Left lung (tissue), 4 donors: ENCODE measurements at regions not wholly inside any gene's neighbourhood (a gene's known extent, or its start where the extent isn't known, plus 50 kb on each side); places are given as distances from the start of the nearest gene placed in this dataset.
"Not testable (repeated sequence)": the region's sequence is repeated elsewhere in the genome, so short reads cannot be mapped to it uniquely, and the experiment has no call there.

Experiments used
- ATAC-seq: fragments of 200-7000 bp; cut with Tn5 transposase; one replicate; pipeline ENCODE4 v1.9.1; 2020; ENCODE audit warnings: moderate library complexity
- DNase-seq, 4 donors: peaks; one replicate each; pipeline ENCODE4 v3.0.0-alpha.2; 2013 to 2020
- H3K27ac ChIP-seq, 2 donors: fragments of 200-600 bp; sonication (generic) in 1 of 2; one replicate each; pipeline versions ENCODE4 v1.5.0 to v1.8.0; 2020 to 2021
- H3K27me3 ChIP-seq, 2 donors: fragments of 200-600 bp; sonication (generic) in 1 of 2; one replicate each; pipeline versions ENCODE4 v1.5.0 to v1.8.0; 2020 to 2021
- H3K36me3 ChIP-seq, 2 donors: fragments of 200-600 bp; sonication (generic) in 1 of 2; one replicate each; pipeline versions ENCODE4 v1.5.0 to v1.8.0; 2020 to 2021
- H3K4me1 ChIP-seq, 2 donors: fragments of 200-600 bp; one replicate each; pipeline ENCODE4 v1.8.0; 2021
- H3K4me3 ChIP-seq, 2 donors: fragments of 200-600 bp; sonication (generic) in 1 of 2; one replicate each; pipeline versions ENCODE4 v1.5.0 to v1.8.0; 2020 to 2021; ENCODE audit warnings: mild to moderate bottlenecking in 1 of 2
- H3K9me3 ChIP-seq, 2 donors: fragments of 200-600 bp; sonication (generic) in 1 of 2; one replicate each; pipeline versions ENCODE4 v1.5.0 to v1.8.0; 2020 to 2021
- intact Hi-C, 2 donors: fragments of 100-400 bp; cut with DNase I; formaldehyde crosslinking; loops; one replicate each; pipeline versions ENCODE4 v1.11.2 to v1.14.2; 2022
- TF ChIP-seq, protein P1 (sequence below), 2 donors: fragments of 200-600 bp; sonication (generic) in 1 of 2; IDR thresholded peaks; one replicate each; pipeline versions ENCODE4 v1.5.0 to v1.8.0; 2021; ENCODE audit warnings: antibody characterized with exemption in 2 of 2
- donor health status: DM: no; HTN: yes; CAD: no.
- donor health status: DM: no; HTN: no; CAD: no.

DNA sequence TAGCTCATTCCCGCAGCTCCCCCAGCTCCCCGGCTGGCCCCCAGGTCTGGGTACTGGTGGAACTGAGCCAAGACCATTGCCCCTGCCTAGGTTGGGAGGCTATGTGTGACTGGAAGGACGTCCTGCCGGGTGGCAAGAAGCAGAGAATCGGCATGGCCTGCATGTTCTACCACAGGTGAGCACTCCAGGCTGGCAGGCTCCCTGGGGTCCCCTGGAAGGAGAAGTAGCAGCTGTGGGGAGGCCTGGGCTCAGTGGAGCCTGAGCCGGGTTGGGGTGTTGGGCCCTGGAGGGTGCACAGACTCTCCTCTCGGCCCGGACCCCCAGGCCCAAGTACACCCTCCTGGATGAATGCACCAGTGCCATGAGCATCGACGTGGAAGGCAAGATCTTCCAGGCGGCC lies 202.6 kb downstream of the CCT8L2 start:
- H3K9me3 ChIP-seq, H3K4me3 ChIP-seq, H3K36me3 ChIP-seq, H3K4me1 ChIP-seq, H3K27ac ChIP-seq, intact Hi-C loops, ATAC-seq: not testable (repeated sequence)
- peaks cover 0 to 33% of the 10 kb centered on the region in 2 donors for H3K27me3 ChIP-seq
- peak in 1 of 4 donors; percentile 58 for DNase-seq

DNA sequence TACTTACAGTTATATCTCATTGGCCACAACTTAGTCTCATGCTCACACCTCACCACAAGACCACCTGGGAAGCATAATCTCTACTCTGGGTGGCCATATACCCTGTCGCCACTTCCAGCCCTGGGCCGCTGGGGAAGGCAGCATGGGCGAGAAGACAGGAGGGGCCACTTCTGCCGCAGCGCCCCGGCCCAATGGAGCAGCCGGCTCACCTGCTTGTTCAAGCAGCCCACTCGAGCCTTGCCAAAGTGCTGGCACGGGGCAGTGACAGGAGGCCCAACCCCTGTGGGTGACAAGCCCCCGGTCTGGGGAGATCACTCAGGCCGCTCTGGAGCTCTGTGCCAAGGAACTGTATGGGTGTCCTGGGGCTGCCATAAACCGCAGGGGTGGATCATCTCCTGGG lies 203.4 kb downstream of the CCT8L2 start:
- H3K4me3 ChIP-seq, H3K9me3 ChIP-seq, H3K4me1 ChIP-seq, H3K27ac ChIP-seq, intact Hi-C loops, H3K36me3 ChIP-seq, ATAC-seq: not testable (repeated sequence)
- H3K27me3 ChIP-seq = peaks cover 0 to 33% of the 10 kb centered on the region in 2 donors
- DNase-seq = peak in 1 of 4 donors; percentile 47

DNA sequence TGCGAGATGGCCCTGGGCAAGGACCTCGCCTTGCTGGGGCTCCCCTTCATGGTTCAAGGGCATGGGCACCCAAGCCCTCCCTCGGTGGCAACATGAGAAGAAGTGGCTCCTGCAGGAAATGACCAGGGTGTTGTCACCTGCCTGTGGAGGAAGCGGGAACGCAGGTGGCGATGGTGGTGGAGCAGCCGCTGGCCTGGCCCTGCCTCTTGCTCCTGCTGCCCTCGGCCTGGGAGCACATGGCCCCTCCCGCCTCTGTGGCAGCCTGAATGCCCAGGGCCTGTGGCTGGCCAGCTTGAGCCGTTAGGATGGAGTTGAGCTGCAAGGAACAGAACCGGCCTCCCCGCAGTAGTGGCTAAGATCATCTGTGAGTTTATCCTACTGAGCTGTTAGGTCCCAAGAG lies 204.0 kb downstream of the CCT8L2 start:
- H3K4me1 ChIP-seq, ATAC-seq, intact Hi-C loops, H3K4me3 ChIP-seq, H3K27ac ChIP-seq, H3K9me3 ChIP-seq, H3K36me3 ChIP-seq: not testable (repeated sequence)
- peaks cover 0 to 33% of the 10 kb centered on the region in 2 donors for H3K27me3 ChIP-seq
- peak in 1 of 4 donors; percentile 65 for DNase-seq

DNA sequence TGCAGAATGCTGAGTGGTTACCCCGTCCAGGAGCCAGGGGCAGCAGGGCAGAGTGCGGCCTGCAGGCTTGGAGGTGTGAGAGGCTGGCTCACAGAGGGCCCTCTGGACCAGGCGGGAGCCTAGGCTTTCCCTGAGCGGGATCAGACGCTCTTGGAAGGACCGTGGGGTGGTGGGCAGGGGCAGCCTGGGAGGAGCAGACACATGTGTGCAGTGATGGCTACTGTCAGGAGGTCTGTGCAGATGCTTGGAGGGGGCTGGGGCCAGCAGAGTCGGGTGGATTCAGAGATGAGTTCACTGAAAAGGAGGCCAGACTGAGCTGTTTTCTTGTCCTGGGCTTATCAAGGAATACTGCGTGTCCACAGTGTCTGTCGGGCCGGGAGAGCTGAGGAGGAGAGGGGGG lies 204.5 kb downstream of the CCT8L2 start:
- DNase-seq = peak in 1 of 4 donors; percentile 53
- peaks cover 0 to 33% of the 10 kb centered on the region in 2 donors for H3K27me3 ChIP-seq
- intact Hi-C loops, ATAC-seq, H3K4me1 ChIP-seq, H3K27ac ChIP-seq, H3K9me3 ChIP-seq, H3K4me3 ChIP-seq, H3K36me3 ChIP-seq: not testable (repeated sequence)

DNA sequence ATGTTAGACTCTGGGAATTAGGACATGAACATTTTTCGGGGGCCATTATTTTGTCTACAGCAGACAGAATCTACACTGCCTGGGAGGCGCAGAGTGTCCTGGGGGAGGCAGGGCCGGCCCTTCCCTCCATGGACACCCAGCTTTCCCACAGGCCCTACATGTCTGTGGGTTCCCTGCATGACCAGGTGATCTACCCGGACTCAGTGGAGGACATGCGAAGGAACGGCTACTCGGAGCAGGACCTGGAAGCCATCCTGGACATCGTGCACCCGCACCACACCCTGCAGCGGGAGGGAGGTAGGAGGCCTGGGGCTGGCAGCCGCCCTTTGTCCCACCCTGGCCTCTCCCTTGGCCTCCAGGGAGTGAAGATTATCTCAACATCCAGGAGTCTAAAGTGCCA lies 205.1 kb downstream of the CCT8L2 start:
- intact Hi-C loops, DNase-seq, H3K36me3 ChIP-seq: not testable (repeated sequence)

GRCh38 chr22:16387088-16387487 lies 205.5 kb downstream of the CCT8L2 start:
- peak in 1 of 4 donors; percentile 57 for DNase-seq
- ATAC-seq = no peak
- intact Hi-C loops = no loop called here
- H3K27ac ChIP-seq = no peak overlapping the region
- peaks cover 0 to 4% of the 10 kb centered on the region in 2 donors for H3K9me3 ChIP-seq
- H3K4me1 ChIP-seq = no peaks in the 10 kb centered on the region
- no peak overlapping the region for H3K4me3 ChIP-seq
- H3K27me3 ChIP-seq = peaks cover 0 to 33% of the 10 kb centered on the region in 2 donors
- TF ChIP-seq, protein P1, sequence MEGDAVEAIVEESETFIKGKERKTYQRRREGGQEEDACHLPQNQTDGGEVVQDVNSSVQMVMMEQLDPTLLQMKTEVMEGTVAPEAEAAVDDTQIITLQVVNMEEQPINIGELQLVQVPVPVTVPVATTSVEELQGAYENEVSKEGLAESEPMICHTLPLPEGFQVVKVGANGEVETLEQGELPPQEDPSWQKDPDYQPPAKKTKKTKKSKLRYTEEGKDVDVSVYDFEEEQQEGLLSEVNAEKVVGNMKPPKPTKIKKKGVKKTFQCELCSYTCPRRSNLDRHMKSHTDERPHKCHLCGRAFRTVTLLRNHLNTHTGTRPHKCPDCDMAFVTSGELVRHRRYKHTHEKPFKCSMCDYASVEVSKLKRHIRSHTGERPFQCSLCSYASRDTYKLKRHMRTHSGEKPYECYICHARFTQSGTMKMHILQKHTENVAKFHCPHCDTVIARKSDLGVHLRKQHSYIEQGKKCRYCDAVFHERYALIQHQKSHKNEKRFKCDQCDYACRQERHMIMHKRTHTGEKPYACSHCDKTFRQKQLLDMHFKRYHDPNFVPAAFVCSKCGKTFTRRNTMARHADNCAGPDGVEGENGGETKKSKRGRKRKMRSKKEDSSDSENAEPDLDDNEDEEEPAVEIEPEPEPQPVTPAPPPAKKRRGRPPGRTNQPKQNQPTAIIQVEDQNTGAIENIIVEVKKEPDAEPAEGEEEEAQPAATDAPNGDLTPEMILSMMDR (IDR thresholded peaks at IDR 0.05) = no peak
- H3K36me3 ChIP-seq = no peaks in the 10 kb centered on the region

More for the DNA sequence above, 205.1 kb downstream of the CCT8L2 start:
- H3K27ac ChIP-seq, ATAC-seq, H3K4me1 ChIP-seq, H3K4me3 ChIP-seq, H3K9me3 ChIP-seq: not testable (repeated sequence)
- peaks cover 0 to 33% of the 10 kb centered on the region in 2 donors for H3K27me3 ChIP-seq

DNA sequence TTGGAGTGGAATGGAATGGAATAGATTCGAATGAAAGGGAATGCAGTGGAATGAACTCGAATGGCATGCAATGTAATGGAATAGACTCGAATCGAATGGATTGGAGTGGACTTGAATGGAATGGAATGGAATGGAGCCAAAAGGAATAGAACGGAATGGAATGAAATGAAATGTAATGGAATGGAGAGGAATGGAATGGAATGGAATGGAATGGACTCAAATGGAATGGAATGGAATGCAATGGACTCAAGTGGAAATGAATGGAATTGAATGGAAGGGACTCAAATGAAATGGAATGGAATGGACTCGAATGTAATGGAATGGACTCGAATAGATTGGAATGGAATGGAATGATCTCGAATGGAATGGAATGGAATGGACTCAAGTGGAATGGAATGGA lies 231.3 kb downstream of the CCT8L2 start:
- ATAC-seq, DNase-seq, intact Hi-C loops, H3K4me1 ChIP-seq, H3K9me3 ChIP-seq, H3K27ac ChIP-seq, H3K4me3 ChIP-seq, H3K27me3 ChIP-seq, H3K36me3 ChIP-seq: not testable (repeated sequence)

GRCh38 chr22:16352637-16353036 lies 240.0 kb downstream of the CCT8L2 start:
- DNase-seq, H3K4me1 ChIP-seq, H3K27me3 ChIP-seq, H3K4me3 ChIP-seq, H3K9me3 ChIP-seq, intact Hi-C loops, H3K36me3 ChIP-seq, H3K27ac ChIP-seq: not testable (repeated sequence)
- ATAC-seq = peak; percentile 50

DNA sequence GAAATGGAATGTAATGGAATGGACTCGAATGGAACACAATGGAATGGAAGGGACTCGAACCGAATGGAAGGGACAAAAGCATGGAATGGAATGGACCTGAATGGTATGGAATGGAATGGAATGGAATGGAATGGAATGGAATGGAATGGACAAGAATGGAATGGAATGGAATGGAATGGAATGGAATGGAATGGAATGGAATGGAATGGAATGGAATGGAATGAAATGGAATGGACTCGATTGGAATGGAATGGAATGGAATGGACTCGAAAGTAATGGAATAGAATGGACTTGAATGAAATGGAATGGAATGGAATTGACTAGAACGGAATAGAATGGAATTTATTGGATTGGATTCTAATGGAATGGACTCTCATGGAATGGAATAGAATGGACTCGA lies 245.5 kb downstream of the CCT8L2 start:
- H3K4me1 ChIP-seq, ATAC-seq, H3K9me3 ChIP-seq, H3K27ac ChIP-seq, DNase-seq, H3K4me3 ChIP-seq, H3K36me3 ChIP-seq, intact Hi-C loops, H3K27me3 ChIP-seq: not testable (repeated sequence)

DNA sequence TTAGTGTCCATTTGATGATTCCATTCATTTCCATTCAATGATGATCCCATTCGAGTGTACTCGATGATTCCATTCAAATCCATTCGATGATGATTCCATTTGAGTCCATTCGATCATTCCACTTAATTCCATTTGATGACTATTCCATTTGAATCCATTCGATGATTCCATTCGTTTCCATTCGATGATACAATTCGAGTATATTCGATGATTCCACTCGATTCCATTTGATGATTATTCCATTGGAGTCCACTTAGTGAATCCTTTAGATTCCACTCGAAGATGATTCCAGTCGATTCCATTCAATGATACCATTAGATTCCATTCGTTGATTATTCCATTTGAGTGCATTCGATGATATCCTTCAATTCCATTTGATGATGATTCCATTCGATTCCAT lies 277.0 kb downstream of the CCT8L2 start:
- intact Hi-C loops, H3K36me3 ChIP-seq, H3K27ac ChIP-seq, H3K4me1 ChIP-seq, DNase-seq, H3K27me3 ChIP-seq, H3K9me3 ChIP-seq, H3K4me3 ChIP-seq, ATAC-seq: not testable (repeated sequence)
